LNCaP clone FGC (cell line): ENCODE measurements at regions not wholly inside any gene's neighbourhood (a gene's known extent, or its start where the extent isn't known, plus 50 kb on each side); places are given as distances from the start of the nearest gene placed in this dataset.

Source experiments
- DNase-seq: peaks from one replicate; pipeline ENCODE4 v3.0.0-alpha.2; 2011; ENCODE audit warnings: low read depth
- H3K4me3 ChIP-seq: 2 replicates; pipeline ENCODE4 v1.5.1; 2011; ENCODE audit warnings: mild to moderate bottlenecking, low read depth, low read length, control low read depth
- TF ChIP-seq, protein P1 (sequence below): IDR thresholded peaks from 2 replicates; pipeline ENCODE4 v1.5.1; 2012; ENCODE audit warnings: mild to moderate bottlenecking; ENCODE audit not compliant: control insufficient read depth, insufficient read depth; ENCODE audit errors: extremely low read depth

DNA sequence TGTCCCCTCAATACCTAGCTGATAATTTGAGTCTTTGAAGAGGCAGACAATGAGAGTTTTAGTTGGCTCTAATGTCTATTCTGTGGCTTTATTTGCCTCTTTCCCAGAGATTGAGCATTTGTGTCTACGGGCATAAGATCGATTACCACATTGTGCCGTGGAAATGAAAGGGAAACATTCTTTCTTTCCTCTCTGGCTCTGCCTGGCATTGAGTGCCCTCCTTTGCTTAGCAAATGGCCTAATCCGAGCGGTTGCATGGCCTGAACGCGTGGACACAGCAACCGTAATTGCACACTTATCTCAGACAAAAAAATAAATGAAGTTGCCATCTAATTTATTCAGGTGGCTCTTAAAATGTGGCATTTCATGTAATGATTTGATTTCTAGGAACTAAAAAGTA, 247.9 kb downstream of the ADGRL2 start:
- DNase-seq, result no peak
- TF ChIP-seq, protein P1, sequence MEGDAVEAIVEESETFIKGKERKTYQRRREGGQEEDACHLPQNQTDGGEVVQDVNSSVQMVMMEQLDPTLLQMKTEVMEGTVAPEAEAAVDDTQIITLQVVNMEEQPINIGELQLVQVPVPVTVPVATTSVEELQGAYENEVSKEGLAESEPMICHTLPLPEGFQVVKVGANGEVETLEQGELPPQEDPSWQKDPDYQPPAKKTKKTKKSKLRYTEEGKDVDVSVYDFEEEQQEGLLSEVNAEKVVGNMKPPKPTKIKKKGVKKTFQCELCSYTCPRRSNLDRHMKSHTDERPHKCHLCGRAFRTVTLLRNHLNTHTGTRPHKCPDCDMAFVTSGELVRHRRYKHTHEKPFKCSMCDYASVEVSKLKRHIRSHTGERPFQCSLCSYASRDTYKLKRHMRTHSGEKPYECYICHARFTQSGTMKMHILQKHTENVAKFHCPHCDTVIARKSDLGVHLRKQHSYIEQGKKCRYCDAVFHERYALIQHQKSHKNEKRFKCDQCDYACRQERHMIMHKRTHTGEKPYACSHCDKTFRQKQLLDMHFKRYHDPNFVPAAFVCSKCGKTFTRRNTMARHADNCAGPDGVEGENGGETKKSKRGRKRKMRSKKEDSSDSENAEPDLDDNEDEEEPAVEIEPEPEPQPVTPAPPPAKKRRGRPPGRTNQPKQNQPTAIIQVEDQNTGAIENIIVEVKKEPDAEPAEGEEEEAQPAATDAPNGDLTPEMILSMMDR, result no peak
- H3K4me3 ChIP-seq, result no peak overlapping the region

DNA sequence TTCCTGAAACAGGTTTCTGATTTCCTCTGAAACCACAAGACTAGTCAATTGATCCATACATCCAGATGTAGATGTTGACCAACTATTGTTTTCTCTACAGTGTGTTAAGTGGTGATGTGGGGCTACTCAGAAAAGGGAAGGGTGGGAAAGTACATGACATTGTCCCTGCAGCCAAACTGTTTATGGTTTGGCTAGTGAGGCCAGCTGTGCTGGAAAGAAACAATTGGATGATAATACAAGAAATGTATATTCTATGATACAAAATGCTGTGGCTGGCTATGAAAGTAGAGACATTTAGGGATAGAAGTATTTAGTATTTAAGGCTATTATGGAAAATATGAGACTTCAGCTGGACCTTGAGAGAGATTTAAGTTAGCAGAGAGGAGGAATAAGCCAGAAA, 244.5 kb downstream of the ADGRL2 start:
- DNase-seq, result no peak
- TF ChIP-seq, protein P1, result no peak
- H3K4me3 ChIP-seq, result no peak overlapping the region

DNA sequence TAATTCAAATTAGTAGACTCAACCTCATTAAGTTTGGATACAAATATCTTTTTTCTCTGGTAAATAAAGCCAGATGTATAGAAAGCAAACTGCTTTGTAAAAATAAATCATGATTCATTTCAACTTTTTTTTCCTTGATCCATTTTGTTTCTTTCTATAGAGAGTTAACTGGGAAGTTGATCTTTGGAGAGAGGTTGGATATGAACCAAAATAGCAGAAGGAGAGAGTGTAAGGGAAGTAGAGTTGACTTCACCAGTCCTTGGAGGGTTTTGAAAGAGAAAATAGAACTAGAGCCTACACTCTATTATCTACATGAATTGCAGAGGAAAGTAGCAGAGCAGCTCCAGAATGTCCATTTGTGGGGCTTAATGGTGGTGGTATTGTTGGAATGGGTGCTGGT, 243.8 kb downstream of the ADGRL2 start:
- TF ChIP-seq, protein P1, result no peak

DNA sequence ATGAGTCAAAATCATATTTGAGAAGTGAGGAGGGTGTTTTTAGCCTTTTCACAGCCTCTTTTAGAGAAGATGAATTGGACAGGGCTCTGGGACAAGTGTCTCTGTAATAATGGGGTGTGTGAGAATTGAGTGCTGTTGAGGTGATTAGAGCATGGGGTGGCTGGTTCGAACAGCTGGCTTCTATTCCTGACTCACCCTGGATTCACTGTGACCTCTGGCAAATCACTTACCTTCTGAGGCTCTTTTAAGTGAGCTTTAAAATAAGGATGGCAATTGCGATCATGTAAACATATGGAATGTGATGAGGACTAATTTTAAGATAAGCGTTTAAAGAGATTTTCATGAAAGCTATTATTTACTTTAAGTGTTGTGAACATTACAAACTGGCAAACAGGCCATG, 243.4 kb downstream of the ADGRL2 start:
- DNase-seq, result no peak
- H3K4me3 ChIP-seq, result no peak overlapping the region
- TF ChIP-seq, protein P1, result no peak

More for the DNA sequence above, 243.8 kb downstream of the ADGRL2 start:
- H3K4me3 ChIP-seq, result no peak overlapping the region
- no peak for DNase-seq

GRCh38 chr1:82042306-82043060, 241.7 kb downstream of the ADGRL2 start:
- DNase-seq, result no peak
- TF ChIP-seq, protein P1, result no peak
- no peak overlapping the region for H3K4me3 ChIP-seq
